Ascending aorta (tissue), 2 donors: ENCODE measurements at regions not wholly inside any gene's neighbourhood (a gene's known extent, or its start where the extent isn't known, plus 50 kb on each side); places are given as distances from the start of the nearest gene placed in this dataset.
A peak's percentile ranks its signal among the peaks of the same experiment; 100 is the strongest.

Experiments used
- DNase-seq, 2 donors: peaks; one replicate each; pipeline ENCODE4 v3.0.0-alpha.2; 2019; ENCODE audit warnings: low spot score in 2 of 2
- H3K27ac ChIP-seq, 2 donors: fragments of 200-600 bp; sonication (generic); one replicate each; pipeline ENCODE4 v1.5.1; 2016 to 2017; ENCODE audit warnings: mild to moderate bottlenecking in 1 of 2
- H3K27me3 ChIP-seq: fragments of 200-600 bp; sonication (generic); one replicate; pipeline ENCODE4 v1.5.1; 2017
- H3K36me3 ChIP-seq, 2 donors: fragments of 200-600 bp; sonication (generic); one replicate each; pipeline ENCODE4 v1.5.1; 2016
- H3K4me1 ChIP-seq, 2 donors: fragments of 200-600 bp; sonication (generic); one replicate each; pipeline ENCODE4 v1.5.1; 2016 to 2017; ENCODE audit warnings: mild to moderate bottlenecking in 1 of 2
- H3K4me3 ChIP-seq, 2 donors: fragments of 200-600 bp; sonication (generic); one replicate each; pipeline ENCODE4 v1.5.1; 2016 to 2017; ENCODE audit warnings: mild to moderate bottlenecking in 1 of 2
- H3K9me3 ChIP-seq, 2 donors: fragments of 200-600 bp; sonication (generic); one replicate each; pipeline ENCODE4 v1.5.1; 2016
- CTCF ChIP-seq, 3 experiments: fragments of 200-600 bp in 2 of 3; fragments of 450-650 bp in 1 of 3; sonication (generic) in 2 of 3; IDR thresholded peaks; one replicate each; pipeline ENCODE4 v1.5.1; 2016 to 2019; ENCODE audit warnings: antibody characterized with exemption in 3 of 3, mild to moderate bottlenecking in 1 of 3, moderate library complexity in 1 of 3
- intact Hi-C: fragments of 100-400 bp; cut with DNase I; formaldehyde crosslinking; loops from one replicate; pipeline ENCODE4 v1.15.1; 2023

- no peak overlapping the region for H3K4me3 ChIP-seq
- H3K27ac ChIP-seq = no peak overlapping the region
- no peak for TF ChIP-seq CTCF (IDR thresholded peaks at IDR 0.05)
- H3K9me3 ChIP-seq = no peaks in the 10 kb centered on the region
- no peaks in the 10 kb centered on the region for H3K4me1 ChIP-seq
- no peaks in the 10 kb centered on the region for H3K27me3 ChIP-seq
- intact Hi-C loops = no loop called here
- DNase-seq = no peak
- H3K36me3 ChIP-seq = no peaks in the 10 kb centered on the region
These were observed 173.6 kb downstream of the ANKRD30B start for GRCh38 chr18:14921547-14921946.

GRCh38 chr18:14922031-14922430 is 174.1 kb downstream of the ANKRD30B start:
- DNase-seq = no peak
- no peaks in the 10 kb centered on the region for H3K9me3 ChIP-seq
- H3K27ac ChIP-seq = no peak overlapping the region
- intact Hi-C loops = no loop called here
- no peaks in the 10 kb centered on the region for H3K36me3 ChIP-seq
- no peaks in the 10 kb centered on the region for H3K27me3 ChIP-seq
- no peak overlapping the region for H3K4me3 ChIP-seq
- H3K4me1 ChIP-seq = no peaks in the 10 kb centered on the region
- no peak for TF ChIP-seq CTCF (IDR thresholded peaks at IDR 0.05)

- no peaks in the 10 kb centered on the region for H3K27me3 ChIP-seq
These were observed 175.1 kb downstream of the ANKRD30B start for GRCh38 chr18:14922965-14923565.

GRCh38 chr18:14924226-14924625 is 176.3 kb downstream of the ANKRD30B start:
- Histone ChIP-seq H3K27ac (no peak overlapping the region), H3K27me3 (no peaks in the 10 kb centered on the region), H3K36me3 (no peaks in the 10 kb centered on the region), H3K4me1 (no peaks in the 10 kb centered on the region), H3K9me3 (no peaks in the 10 kb centered on the region), H3K4me3 (no peak overlapping the region)
- DNase-seq = no peak
- intact Hi-C loops = no loop called here
- TF ChIP-seq CTCF (IDR thresholded peaks at IDR 0.05) = no peak

More at GRCh38 chr18:14922965-14923565, 175.1 kb downstream of the ANKRD30B start:
- intact Hi-C loops = no loop called here
- TF ChIP-seq CTCF (IDR thresholded peaks at IDR 0.05) = no peak
- no peak overlapping the region for H3K27ac ChIP-seq
- no peaks in the 10 kb centered on the region for H3K9me3 ChIP-seq
- no peaks in the 10 kb centered on the region for H3K4me1 ChIP-seq
- H3K4me3 ChIP-seq = no peak overlapping the region
- no peaks in the 10 kb centered on the region for H3K36me3 ChIP-seq
- DNase-seq = peak in 1 of 2 donors; percentile 28

GRCh38 chr18:14925281-14925709 is 177.3 kb downstream of the ANKRD30B start:
- DNase-seq = no peak
- Histone ChIP-seq H3K4me3 (no peak overlapping the region), H3K9me3 (no peaks in the 10 kb centered on the region), H3K4me1 (no peaks in the 10 kb centered on the region), H3K27me3 (no peaks in the 10 kb centered on the region), H3K36me3 (no peaks in the 10 kb centered on the region), H3K27ac (no peak overlapping the region)
- TF ChIP-seq CTCF (IDR thresholded peaks at IDR 0.05) = no peak
- intact Hi-C loops = no loop called here

GRCh38 chr18:14927701-14928100 is 179.7 kb downstream of the ANKRD30B start:
- intact Hi-C loops = no loop called here
- no peak for TF ChIP-seq CTCF (IDR thresholded peaks at IDR 0.05)
- Histone ChIP-seq H3K9me3 (no peaks in the 10 kb centered on the region), H3K4me1 (no peaks in the 10 kb centered on the region), H3K4me3 (no peak overlapping the region), H3K27ac (no peak overlapping the region), H3K36me3 (no peaks in the 10 kb centered on the region), H3K27me3 (no peaks in the 10 kb centered on the region)
- no peak for DNase-seq
